Stimulated activated naive CD8-positive, alpha-beta T cell treated with anti-CD3 and anti-CD28 coated beads, Interleukin-15, amount 100 ng/mL, for 72 hours (primary cell): ENCODE measurements at regions not wholly inside any gene's neighbourhood (a gene's known extent, or its start where the extent isn't known, plus 50 kb on each side); places are given as distances from the start of the nearest gene placed in this dataset.

Experiments
- ATAC-seq: fragments of 150-1000 bp; cut with Tn5 transposase; 2 replicates; pipeline ENCODE4 v1.10.0; 2021; ENCODE audit warnings: mild to moderate bottlenecking, moderate library complexity
- DNase-seq, 2 donors: peaks; one replicate each; pipeline ENCODE4 v3.0.0; 2021 to 2022
- H3K27ac Mint-ChIP-seq, 2 donors: one replicate each; pipeline ENCODE4 v1.8.0; 2022; ENCODE audit warnings: mild to moderate bottlenecking in 2 of 2, mixed read lengths in 2 of 2, moderate library complexity in 2 of 2
- H3K27me3 Mint-ChIP-seq: one replicate; pipeline ENCODE4 v1.8.0; 2022; ENCODE audit warnings: mixed read lengths
- H3K4me1 Mint-ChIP-seq: one replicate; pipeline ENCODE4 v1.8.0; 2022; ENCODE audit warnings: mild to moderate bottlenecking, mixed read lengths
- H3K4me3 Mint-ChIP-seq, 2 donors: one replicate each; pipeline ENCODE4 v1.8.0; 2022; ENCODE audit warnings: mild to moderate bottlenecking in 2 of 2, mixed read lengths in 2 of 2, moderate library complexity in 1 of 2
- H3K9me3 Mint-ChIP-seq, 2 donors: one replicate each; pipeline ENCODE4 v1.8.0; 2022; ENCODE audit warnings: mixed read lengths in 2 of 2

- Mint-ChIP-seq H3K4me1 (no peaks in the 10 kb centered on the region), H3K27me3 (no peaks in the 10 kb centered on the region), H3K4me3 (no peak overlapping the region), H3K27ac (no peak overlapping the region), H3K9me3 (peaks cover 17 to 18% of the 10 kb centered on the region in 2 donors)
- ATAC-seq = no peak
- no peak for DNase-seq
Measured at GRCh38 chr4:61086979-61087378, 113.1 kb upstream of the ADGRL3 start.

DNA sequence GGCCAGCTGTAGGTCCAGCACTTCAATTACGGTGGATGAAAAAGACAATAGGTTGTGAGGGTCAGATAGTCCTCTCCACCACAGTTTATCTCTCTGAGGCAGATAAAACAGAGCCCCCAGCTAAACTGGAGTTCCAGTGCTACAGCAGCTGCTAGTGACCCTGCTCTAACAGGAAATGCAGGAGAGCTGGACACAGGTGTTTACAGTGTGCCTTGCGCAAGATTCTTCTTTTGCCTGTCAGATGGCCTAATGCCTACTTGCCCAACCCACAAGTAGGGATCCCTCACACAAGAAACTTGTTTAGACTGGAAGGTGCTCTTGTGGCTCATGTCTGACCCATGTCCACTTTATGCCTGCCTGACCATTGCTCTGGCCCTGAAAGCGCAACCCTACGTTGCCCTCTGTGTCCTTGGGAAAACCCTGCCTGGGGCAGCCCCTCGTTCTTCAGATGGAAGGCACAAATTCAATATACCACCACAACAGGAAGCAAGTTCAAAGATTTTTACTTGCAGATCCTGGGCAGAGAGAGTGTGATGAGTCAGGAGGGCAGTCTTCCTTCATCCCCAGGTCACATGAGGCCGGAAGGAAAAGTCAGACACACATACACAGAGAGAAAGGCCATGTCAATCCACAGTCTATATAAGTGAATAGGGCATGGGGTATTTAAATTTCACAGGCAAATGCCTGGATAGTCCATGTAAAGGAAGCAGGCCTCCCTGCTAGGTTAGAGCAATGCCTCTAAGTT, 105.1 kb upstream of the ADGRL3 start:
- no peak for ATAC-seq
- Mint-ChIP-seq H3K4me3 (no peak overlapping the region), H3K27me3 (no peaks in the 10 kb centered on the region), H3K4me1 (no peaks in the 10 kb centered on the region), H3K27ac (no peak overlapping the region), H3K9me3 (peaks cover 13 to 24% of the 10 kb centered on the region in 2 donors)
- DNase-seq = no peak

- no peak for ATAC-seq
Measured at GRCh38 chr4:61128682-61129081, 71.4 kb upstream of the ADGRL3 start.

DNA sequence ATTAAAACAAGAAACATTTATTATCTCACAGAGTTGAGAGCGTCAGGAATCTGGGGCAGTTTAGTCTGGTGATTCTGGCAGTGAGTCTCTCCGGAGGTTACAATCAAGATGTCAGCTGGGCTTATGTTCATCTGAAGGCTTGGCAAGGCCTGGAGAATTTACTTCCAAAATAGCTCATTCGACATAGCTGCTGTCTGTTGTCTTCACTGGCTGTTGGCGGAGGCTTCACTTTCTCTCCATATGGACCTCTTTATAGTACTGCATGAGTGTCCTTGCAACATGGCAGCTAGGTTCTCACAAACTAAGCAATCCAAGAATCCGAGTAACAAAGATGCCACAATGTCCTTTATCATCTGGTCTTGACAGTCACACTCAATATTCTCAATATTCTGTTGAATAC, 70.2 kb upstream of the ADGRL3 start:
- no peak overlapping the region for H3K4me3 Mint-ChIP-seq
- H3K4me1 Mint-ChIP-seq = no peaks in the 10 kb centered on the region
- no peaks in the 10 kb centered on the region for H3K27me3 Mint-ChIP-seq
- DNase-seq = no peak
- ATAC-seq = no peak
- peaks cover 6 to 15% of the 10 kb centered on the region in 2 donors for H3K9me3 Mint-ChIP-seq
- H3K27ac Mint-ChIP-seq = no peak overlapping the region

More at GRCh38 chr4:61128682-61129081, 71.4 kb upstream of the ADGRL3 start:
- Mint-ChIP-seq H3K9me3 (peaks cover 10 to 12% of the 10 kb centered on the region in 2 donors), H3K4me1 (no peaks in the 10 kb centered on the region), H3K4me3 (no peak overlapping the region), H3K27ac (no peak overlapping the region), H3K27me3 (no peaks in the 10 kb centered on the region)
- DNase-seq = no peak

- Mint-ChIP-seq H3K27ac (no peak overlapping the region), H3K9me3 (peaks cover 0 to 5% of the 10 kb centered on the region in 2 donors), H3K27me3 (no peaks in the 10 kb centered on the region), H3K4me3 (no peak overlapping the region), H3K4me1 (no peaks in the 10 kb centered on the region)
- ATAC-seq = no peak
- no peak for DNase-seq
Measured at GRCh38 chr4:61143461-61143860, 56.7 kb upstream of the ADGRL3 start.

DNA sequence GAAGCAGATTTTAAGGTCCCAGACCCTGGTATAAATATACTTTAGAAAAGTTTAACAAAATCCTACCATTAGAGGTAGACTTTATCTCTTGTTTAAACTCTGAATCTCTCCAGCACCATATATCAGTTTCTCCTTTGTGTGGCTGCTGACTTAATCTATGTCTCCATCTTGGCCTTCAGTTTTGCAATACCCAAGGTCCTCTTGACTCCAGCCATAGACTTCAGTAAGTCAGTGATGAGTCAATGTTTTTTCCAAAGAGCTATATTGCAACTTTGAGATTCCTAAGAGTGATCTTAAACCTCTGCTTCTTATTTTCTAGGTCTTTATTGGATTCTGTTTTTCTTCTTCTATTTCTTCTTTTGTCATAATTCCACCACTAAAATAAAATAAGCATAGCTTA, 50.8 kb upstream of the ADGRL3 start:
- DNase-seq = no peak
- Mint-ChIP-seq H3K9me3 (peaks cover 0 to 12% of the 10 kb centered on the region in 2 donors), H3K4me3 (no peak overlapping the region), H3K4me1 (no peaks in the 10 kb centered on the region), H3K27me3 (no peaks in the 10 kb centered on the region), H3K27ac (no peak overlapping the region)
- ATAC-seq = no peak
